ENCODE measurements at regions not wholly inside any gene's neighbourhood (a gene's known extent, or its start where the extent isn't known, plus 50 kb on each side); places are given as distances from the start of the nearest gene placed in this dataset.

- no peaks in the 10 kb centered on the region for H3K9me3 ChIP-seq (ENCODE audit: control insufficient read depth, insufficient read depth, low read depth, low read length)
- no peak overlapping the region for H3K4me3 ChIP-seq (ENCODE audit: low read depth, low read length)
- no peak overlapping the region for H3K27ac ChIP-seq (ENCODE audit: low read depth, low read length)
- H3K36me3 ChIP-seq (ENCODE audit: control insufficient read depth, insufficient read depth, low read length) = no peaks in the 10 kb centered on the region
- no peak overlapping the region for H3K9ac ChIP-seq (ENCODE audit: low read length)
- H3K4me1 ChIP-seq (ENCODE audit: control insufficient read depth, insufficient read depth, low read length) = peaks cover 4% of the 10 kb centered on the region; the same call in 1 of the 2 replicates
- no peaks in the 10 kb centered on the region for H3K27me3 ChIP-seq (ENCODE audit: control insufficient read depth, insufficient read depth, low read length)
These were observed 50.1 kb upstream of the CD180 start for GRCh38 chr5:67246546-67247268.

All from HUES6 (cell line).